Neuronal stem cell (in vitro differentiated cells): ENCODE measurements at regions not wholly inside any gene's neighbourhood (a gene's known extent, or its start where the extent isn't known, plus 50 kb on each side); places are given as distances from the start of the nearest gene placed in this dataset.
A peak's percentile ranks its signal among the peaks of the same experiment; 100 is the strongest.

Experiments used
- DNase-seq: peaks from one replicate; pipeline ENCODE4 v3.0.0-alpha.2; 2013; ENCODE audit warnings: low spot score
- H2AFZ ChIP-seq: one replicate; pipeline ENCODE4 v1.6.1; 2013; ENCODE audit warnings: mild to moderate bottlenecking, low read length, inconsistent platforms
- H2AK5ac ChIP-seq: 2 replicates; pipeline ENCODE4 v1.6.1; 2013; ENCODE audit warnings: low read depth, mild to moderate bottlenecking, inconsistent platforms, low read length, moderate library complexity, mixed read lengths
- H2BK120ac ChIP-seq: 2 replicates; pipeline ENCODE4 v1.6.1; 2013; ENCODE audit warnings: low read depth, mild to moderate bottlenecking, inconsistent platforms, low read length, moderate library complexity, mixed read lengths
- H2BK12ac ChIP-seq: one replicate; pipeline ENCODE4 v1.6.1; 2013; ENCODE audit warnings: low read length, inconsistent platforms
- H2BK15ac ChIP-seq: 2 replicates; pipeline ENCODE4 v1.6.1; 2013; ENCODE audit warnings: mild to moderate bottlenecking, low read length, inconsistent platforms, mixed read lengths
- H2BK5ac ChIP-seq: one replicate; pipeline ENCODE4 v1.6.1; 2013; ENCODE audit warnings: inconsistent platforms, mild to moderate bottlenecking, low read length, moderate library complexity
- H3K14ac ChIP-seq: one replicate; pipeline ENCODE4 v1.6.1; 2013; ENCODE audit warnings: low read length, inconsistent platforms
- H3K18ac ChIP-seq: 2 replicates; pipeline ENCODE4 v1.6.1; 2013; ENCODE audit warnings: low read length, inconsistent platforms
- H3K23ac ChIP-seq: 2 replicates; pipeline ENCODE4 v1.6.1; 2013; ENCODE audit warnings: low read depth, mild to moderate bottlenecking, mixed read lengths, low read length, inconsistent platforms; ENCODE audit not compliant: poor library complexity
- H3K27ac ChIP-seq: replicated peaks from 3 replicates; pipeline ENCODE4 v1.5.1; 2013; ENCODE audit warnings: low read length, inconsistent platforms
- H3K27me3 ChIP-seq, 3 experiments: 2 replicates each; pipeline ENCODE4 v1.6.1; 2013; ENCODE audit warnings: low read length in 3 of 3, mild to moderate bottlenecking in 2 of 3, inconsistent platforms in 1 of 3, low read depth in 1 of 3, mixed read lengths in 1 of 3, moderate library complexity in 1 of 3; ENCODE audit not compliant: control insufficient read depth in 3 of 3, insufficient read depth in 3 of 3
- H3K36me3 ChIP-seq, 2 donors: replicated peaks in 1 of 2; 2 replicates each; pipeline ENCODE4 v1.6.1; 2013; ENCODE audit warnings: low read length in 2 of 2; ENCODE audit not compliant: control insufficient read depth in 2 of 2, insufficient read depth in 2 of 2
- H3K4ac ChIP-seq: 2 replicates; pipeline ENCODE4 v1.6.1; 2013; ENCODE audit warnings: inconsistent platforms, mild to moderate bottlenecking, low read length, moderate library complexity
- H3K4me1 ChIP-seq, 2 donors: 1 replicate in 1 of 2; 2 replicates in 1 of 2; pipeline ENCODE4 v1.6.1; 2013; ENCODE audit warnings: low read length in 2 of 2, low read depth in 1 of 2; ENCODE audit not compliant: control insufficient read depth in 2 of 2, insufficient read depth in 1 of 2
- H3K4me2 ChIP-seq: one replicate; pipeline ENCODE4 v1.6.1; 2013; ENCODE audit warnings: mild to moderate bottlenecking, low read length, inconsistent platforms; ENCODE audit not compliant: insufficient read depth, poor library complexity, severe bottlenecking
- H3K4me3 ChIP-seq, 2 donors: 2 replicates each; pipeline ENCODE4 v1.5.1; 2013; ENCODE audit warnings: low read length in 2 of 2, mild to moderate bottlenecking in 2 of 2, inconsistent platforms in 1 of 2, moderate library complexity in 1 of 2
- H3K79me1 ChIP-seq: one replicate; pipeline ENCODE4 v1.6.1; 2013; ENCODE audit warnings: low read depth, mild to moderate bottlenecking, inconsistent platforms, low read length, moderate library complexity
- H3K9ac ChIP-seq: one replicate; pipeline ENCODE4 v1.6.1; 2013; ENCODE audit warnings: mild to moderate bottlenecking, low read depth, low read length, inconsistent platforms; ENCODE audit not compliant: poor library complexity
- H3K9me3 ChIP-seq, 2 donors: replicated peaks in 1 of 2; 2 replicates each; pipeline versions ENCODE3 to v1.6.1; 2013; ENCODE audit warnings: low read length in 2 of 2, mild to moderate bottlenecking in 2 of 2, inconsistent platforms in 1 of 2, low read depth in 1 of 2, mixed read lengths in 1 of 2, moderate library complexity in 1 of 2; ENCODE audit not compliant: control insufficient read depth in 2 of 2, insufficient read depth in 1 of 2
- H4K8ac ChIP-seq: one replicate; pipeline ENCODE4 v1.6.1; 2013; ENCODE audit warnings: low read depth, mild to moderate bottlenecking, inconsistent platforms, low read length, moderate library complexity
- H4K91ac ChIP-seq: one replicate; pipeline ENCODE4 v1.6.1; 2013; ENCODE audit warnings: low read length, low read depth, mild to moderate bottlenecking, inconsistent platforms; ENCODE audit not compliant: poor library complexity
- whole genome bisulfite sequencing, 2 donors: extraction: QIAGEN DNeasy Blood & Tissue Kit; methylation state at CpG; one replicate each; pipeline ENCODE4 v1.1.7; 2013; ENCODE audit warnings: missing lambda C conversion rate in 2 of 2, mixed read lengths in 1 of 2; ENCODE audit not compliant: insufficient read length in 2 of 2, insufficient replicate concordance in 1 of 2; ENCODE audit errors: extremely low coverage in 2 of 2; 5-methylcytosine and 5-hydroxymethylcytosine counted together

GRCh38 chr13:111882351-111882750, 184.6 kb upstream of the SOX1 start:
- no peak overlapping the region for H2AFZ ChIP-seq
- H3K36me3 ChIP-seq = no peaks in the 10 kb centered on the region

GRCh38 chr13:111883571-111884343, 183.2 kb upstream of the SOX1 start:
- H4K91ac ChIP-seq = no peak overlapping the region
- H3K9ac ChIP-seq = no peak overlapping the region
- peak overlapping the region; percentile 77 for H3K14ac ChIP-seq
- H2BK5ac ChIP-seq = peak overlapping the region; percentile 18
- peaks cover 0 to 4% of the 10 kb centered on the region in 2 donors for H3K4me1 ChIP-seq
- H3K18ac ChIP-seq = peak overlapping the region; percentile 90
- no peak overlapping the region for H2AFZ ChIP-seq
- H3K9me3 ChIP-seq = peaks cover 0 to 5% of the 10 kb centered on the region in 2 donors
- H2BK15ac ChIP-seq = peak overlapping the region; percentile 76
- H3K4ac ChIP-seq = no peak overlapping the region
- H3K23ac ChIP-seq = peak overlapping the region; percentile 86
- no peaks in the 10 kb centered on the region for H3K36me3 ChIP-seq
- H3K27ac ChIP-seq = no peak overlapping the region
- no peak overlapping the region for H3K4me2 ChIP-seq
- peak overlapping the region in 1 of 2 donors; percentile 1 for H3K4me3 ChIP-seq
- no CpG with 5 or more reads among the region's 17 CpGs for whole genome bisulfite sequencing, 2 donors
- peak overlapping the region; percentile 69 for H2AK5ac ChIP-seq
- H3K27me3 ChIP-seq = peaks cover 0 to 3% (median 0%) of the 10 kb centered on the region in 3 experiments
- peak overlapping the region; percentile 74 for H2BK120ac ChIP-seq
- no peak for DNase-seq
- no peak overlapping the region for H4K8ac ChIP-seq
- no peaks in the 10 kb centered on the region for H3K79me1 ChIP-seq
- peak overlapping the region; percentile 32 for H2BK12ac ChIP-seq

More at GRCh38 chr13:111882351-111882750, 184.6 kb upstream of the SOX1 start:
- H3K14ac ChIP-seq = no peak overlapping the region
- H3K79me1 ChIP-seq = no peaks in the 10 kb centered on the region
- no peak overlapping the region for H4K91ac ChIP-seq
- WGBS, 2 donors = no CpG with 5 or more reads among the region's 6 CpGs
- H3K18ac ChIP-seq = no peak overlapping the region
- H3K9me3 ChIP-seq = peaks cover 0 to 5% of the 10 kb centered on the region in 2 donors
- no peak overlapping the region for H2BK5ac ChIP-seq
- H3K27me3 ChIP-seq = peaks cover 0 to 3% (median 0%) of the 10 kb centered on the region in 3 experiments
- no peak overlapping the region for H2BK12ac ChIP-seq
- no peak overlapping the region for H2BK15ac ChIP-seq
- H3K4me3 ChIP-seq = no peak overlapping the region
- no peak for DNase-seq
- H3K4ac ChIP-seq = no peak overlapping the region
- H2BK120ac ChIP-seq = no peak overlapping the region
- H3K23ac ChIP-seq = no peak overlapping the region
- peaks cover 0 to 4% of the 10 kb centered on the region in 2 donors for H3K4me1 ChIP-seq
- H4K8ac ChIP-seq = no peak overlapping the region
- H2AK5ac ChIP-seq = no peak overlapping the region
- H3K27ac ChIP-seq = no peak overlapping the region
- no peak overlapping the region for H3K4me2 ChIP-seq
- no peak overlapping the region for H3K9ac ChIP-seq

- Histone ChIP-seq H3K27me3 (peaks cover 0 to 3% (median 0%) of the 10 kb centered on the region in 3 experiments), H2AFZ (no peak overlapping the region), H4K91ac (no peak overlapping the region), H2BK12ac (no peak overlapping the region), H3K4me3 (no peak overlapping the region), H3K18ac (no peak overlapping the region), H3K9ac (no peak overlapping the region), H3K79me1 (no peaks in the 10 kb centered on the region), H3K4ac (no peak overlapping the region), H3K4me2 (no peak overlapping the region), H3K23ac (no peak overlapping the region), H2BK15ac (no peak overlapping the region), H4K8ac (no peak overlapping the region), H3K4me1 (no peaks in the 10 kb centered on the region), H2BK5ac (no peak overlapping the region), H3K14ac (no peak overlapping the region), H2AK5ac (no peak overlapping the region), H2BK120ac (no peak overlapping the region), H3K27ac (no peak overlapping the region), H3K36me3 (no peaks in the 10 kb centered on the region), H3K9me3 (peaks cover 0 to 9% of the 10 kb centered on the region in 2 donors)
- no peak for DNase-seq
- no CpG with 5 or more reads among the region's 7 CpGs for WGBS, 2 donors
Measured at GRCh38 chr13:111886217-111886945, 180.6 kb upstream of the SOX1 start.
